ENCODE measurements at regions not wholly inside any gene's neighbourhood (a gene's known extent, or its start where the extent isn't known, plus 50 kb on each side); places are given as distances from the start of the nearest gene placed in this dataset.

DNA sequence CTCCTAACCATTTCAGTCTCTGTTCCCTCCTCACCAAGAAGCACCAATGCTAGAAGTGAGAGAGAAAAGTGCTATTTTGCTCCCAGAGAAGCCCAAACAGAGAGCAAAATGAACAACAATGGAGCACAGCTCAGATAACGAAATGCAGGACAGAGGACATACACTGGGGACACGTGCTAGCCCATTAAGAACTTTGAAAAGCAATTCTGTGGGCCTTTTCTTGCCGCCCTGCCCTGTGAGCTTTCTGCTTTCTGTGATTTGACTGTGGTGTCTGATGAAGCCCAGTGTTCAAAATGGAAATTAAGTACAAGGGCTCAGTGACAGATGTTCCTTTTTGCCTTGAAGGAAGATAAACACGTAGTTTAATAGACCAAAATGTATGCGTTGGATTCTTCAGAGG lies 130.8 kb downstream of the S1PR1 start:
- ATAC-seq (no peak), DNase-seq (ENCODE audit: low read depth, low spot score) (no peak)
- intact Hi-C loops (cut with micrococcal nuclease; ENCODE audit: unreplicated experiment) (no loop called here), in situ Hi-C loops (cut with HindIII; ENCODE audit: low pct_unique_long_range_greater_than_20kb, low sequenced_read_pairs) (no loop called here)
- no peaks in the 10 kb centered on the region for H3K9me3 ChIP-seq (ENCODE audit: control insufficient read depth, insufficient read depth, low read depth, low read length)
- H3K27ac ChIP-seq (ENCODE audit: low read length), result no peak overlapping the region
- ChIA-PET POLR2A (no interaction called here), CTCF (no interaction called here)
- TF ChIP-seq TCF7L2 (IDR thresholded peaks at IDR 0.05; ENCODE audit: low read depth, low read length) (no peak), POLR2AphosphoS5 (IDR thresholded peaks at IDR 0.05; ENCODE audit: low read depth, low read length) (no peak), CTCF (IDR thresholded peaks at IDR 0.05) (no peak)
- H3K4me3 ChIP-seq (ENCODE audit: low read depth in 2 of 2, low read length in 2 of 2), result no peak overlapping the region
- no TSS peak for BruUV-seq (replicated peaks)
- H3K4me1 ChIP-seq (ENCODE audit: control insufficient read depth, insufficient read depth, low read length), result no peaks in the 10 kb centered on the region
- H3K27me3 ChIP-seq (ENCODE audit: control insufficient read depth, insufficient read depth, low read length), result no peaks in the 10 kb centered on the region
- H3K36me3 ChIP-seq (ENCODE audit: control insufficient read depth, insufficient read depth, low read length), result no peaks in the 10 kb centered on the region

DNA sequence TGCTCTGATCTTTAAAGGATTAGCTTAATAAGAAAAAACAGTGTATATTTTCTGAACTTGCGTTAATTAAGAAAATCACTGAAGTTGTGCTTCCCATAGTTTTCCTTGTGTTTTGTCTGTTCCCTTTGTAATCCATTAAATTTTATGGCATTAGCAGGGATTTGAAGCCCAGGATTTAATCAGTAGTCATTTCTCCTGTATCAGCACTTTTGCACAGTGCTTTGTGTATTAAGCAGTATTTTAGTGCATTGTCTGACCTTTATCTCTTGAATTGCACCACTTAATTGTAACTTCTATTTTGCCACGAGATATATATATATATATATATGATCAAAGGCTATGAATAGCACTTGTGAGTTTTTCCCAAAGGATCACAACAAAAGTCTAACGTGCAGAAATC lies 133.7 kb downstream of the S1PR1 start:
- H3K4me3 ChIP-seq (ENCODE audit: low read depth in 2 of 2, low read length in 2 of 2), result no peak overlapping the region
- TF ChIP-seq TCF7L2 (IDR thresholded peaks at IDR 0.05; ENCODE audit: low read depth, low read length), result no peak
- ATAC-seq (no peak), DNase-seq (ENCODE audit: low read depth, low spot score) (no peak)
- H3K27me3 ChIP-seq (ENCODE audit: control insufficient read depth, insufficient read depth, low read length), result no peaks in the 10 kb centered on the region
- no peaks in the 10 kb centered on the region for H3K9me3 ChIP-seq (ENCODE audit: control insufficient read depth, insufficient read depth, low read depth, low read length)
- in situ Hi-C loops (cut with HindIII; ENCODE audit: low pct_unique_long_range_greater_than_20kb, low sequenced_read_pairs), result no loop called here
- CTCF ChIA-PET, result no interaction called here
- H3K36me3 ChIP-seq (ENCODE audit: control insufficient read depth, insufficient read depth, low read length), result no peaks in the 10 kb centered on the region
- no TSS peak for BruUV-seq (replicated peaks)
- POLR2A ChIA-PET, result interaction anchor here (0.6 kb wide), 1 partner anchor 123 kb away, joined by 4 read pairs; no protein-coding TSS in a partner anchor
- intact Hi-C loops (cut with micrococcal nuclease; ENCODE audit: unreplicated experiment), result no loop called here
- no peak overlapping the region for H3K27ac ChIP-seq (ENCODE audit: low read length)
- H3K4me1 ChIP-seq (ENCODE audit: control insufficient read depth, insufficient read depth, low read length), result no peaks in the 10 kb centered on the region

- CTCF ChIA-PET, result no interaction called here
- Histone ChIP-seq H3K4me3 (ENCODE audit: low read depth in 2 of 2, low read length in 2 of 2) (no peak overlapping the region), H3K27ac (ENCODE audit: low read length) (no peak overlapping the region), H3K36me3 (ENCODE audit: control insufficient read depth, insufficient read depth, low read length) (no peaks in the 10 kb centered on the region), H3K9me3 (ENCODE audit: control insufficient read depth, insufficient read depth, low read depth, low read length) (no peaks in the 10 kb centered on the region), H3K27me3 (ENCODE audit: control insufficient read depth, insufficient read depth, low read length) (no peaks in the 10 kb centered on the region), H3K4me1 (ENCODE audit: control insufficient read depth, insufficient read depth, low read length) (no peaks in the 10 kb centered on the region)
- TF ChIP-seq SIN3A (IDR thresholded peaks at IDR 0.05; ENCODE audit: borderline replicate concordance, insufficient read depth, low read depth, low read length), result no peak
- TF ChIP-seq POLR2AphosphoS5 (IDR thresholded peaks at IDR 0.05; ENCODE audit: low read depth, low read length), result no peak
- TF ChIP-seq CTCF (IDR thresholded peaks at IDR 0.05), result no peak
- TF ChIP-seq TCF7L2 (IDR thresholded peaks at IDR 0.05; ENCODE audit: low read depth, low read length), result no peak
- TF ChIP-seq, protein P1, sequence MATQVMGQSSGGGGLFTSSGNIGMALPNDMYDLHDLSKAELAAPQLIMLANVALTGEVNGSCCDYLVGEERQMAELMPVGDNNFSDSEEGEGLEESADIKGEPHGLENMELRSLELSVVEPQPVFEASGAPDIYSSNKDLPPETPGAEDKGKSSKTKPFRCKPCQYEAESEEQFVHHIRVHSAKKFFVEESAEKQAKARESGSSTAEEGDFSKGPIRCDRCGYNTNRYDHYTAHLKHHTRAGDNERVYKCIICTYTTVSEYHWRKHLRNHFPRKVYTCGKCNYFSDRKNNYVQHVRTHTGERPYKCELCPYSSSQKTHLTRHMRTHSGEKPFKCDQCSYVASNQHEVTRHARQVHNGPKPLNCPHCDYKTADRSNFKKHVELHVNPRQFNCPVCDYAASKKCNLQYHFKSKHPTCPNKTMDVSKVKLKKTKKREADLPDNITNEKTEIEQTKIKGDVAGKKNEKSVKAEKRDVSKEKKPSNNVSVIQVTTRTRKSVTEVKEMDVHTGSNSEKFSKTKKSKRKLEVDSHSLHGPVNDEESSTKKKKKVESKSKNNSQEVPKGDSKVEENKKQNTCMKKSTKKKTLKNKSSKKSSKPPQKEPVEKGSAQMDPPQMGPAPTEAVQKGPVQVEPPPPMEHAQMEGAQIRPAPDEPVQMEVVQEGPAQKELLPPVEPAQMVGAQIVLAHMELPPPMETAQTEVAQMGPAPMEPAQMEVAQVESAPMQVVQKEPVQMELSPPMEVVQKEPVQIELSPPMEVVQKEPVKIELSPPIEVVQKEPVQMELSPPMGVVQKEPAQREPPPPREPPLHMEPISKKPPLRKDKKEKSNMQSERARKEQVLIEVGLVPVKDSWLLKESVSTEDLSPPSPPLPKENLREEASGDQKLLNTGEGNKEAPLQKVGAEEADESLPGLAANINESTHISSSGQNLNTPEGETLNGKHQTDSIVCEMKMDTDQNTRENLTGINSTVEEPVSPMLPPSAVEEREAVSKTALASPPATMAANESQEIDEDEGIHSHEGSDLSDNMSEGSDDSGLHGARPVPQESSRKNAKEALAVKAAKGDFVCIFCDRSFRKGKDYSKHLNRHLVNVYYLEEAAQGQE (IDR thresholded peaks at IDR 0.05; ENCODE audit: insufficient read depth in 1 of 2, low read depth in 2 of 2, low read length in 1 of 2), result no peak
- in situ Hi-C loops (cut with HindIII; ENCODE audit: low pct_unique_long_range_greater_than_20kb, low sequenced_read_pairs) (no loop called here), intact Hi-C loops (cut with micrococcal nuclease; ENCODE audit: unreplicated experiment) (no loop called here)
- POLR2A ChIA-PET, result no interaction called here
- no peak for ATAC-seq
- BruUV-seq (replicated peaks), result no TSS peak
- no peak for DNase-seq (ENCODE audit: low read depth, low spot score)
Observed at GRCh38 chr1:101371259-101371658, 134.4 kb downstream of the S1PR1 start.

All from Panc1 (cell line).